Fibroblast of skin of right biceps (primary cell): ENCODE measurements at regions not wholly inside any gene's neighbourhood (a gene's known extent, or its start where the extent isn't known, plus 50 kb on each side); places are given as distances from the start of the nearest gene placed in this dataset.

Experiments used
- DNase-seq: peaks from one replicate; pipeline ENCODE4 v3.0.0-alpha.2; 2013

- no peak for DNase-seq
Measured at GRCh38 chr1:229938551-229938950, 128.5 kb upstream of the GALNT2 start.

GRCh38 chr1:229940684-229941083 is 126.4 kb upstream of the GALNT2 start:
- peak; percentile 91 for DNase-seq

- no peak for DNase-seq
Measured at GRCh38 chr1:229941160-229941559, 125.9 kb upstream of the GALNT2 start.

GRCh38 chr1:229941831-229942230 is 125.2 kb upstream of the GALNT2 start:
- DNase-seq, result no peak

- DNase-seq, result no peak
Measured at GRCh38 chr1:229942501-229942900, 124.5 kb upstream of the GALNT2 start.

- DNase-seq, result no peak
Measured at GRCh38 chr1:229943148-229943714, 123.8 kb upstream of the GALNT2 start.

GRCh38 chr1:229943988-229944743 is 122.9 kb upstream of the GALNT2 start:
- DNase-seq, result no peak

GRCh38 chr1:229945795-229946194 is 121.2 kb upstream of the GALNT2 start:
- no peak for DNase-seq

GRCh38 chr1:229947968-229948367 is 119.1 kb upstream of the GALNT2 start:
- DNase-seq, result peak; percentile 52

- DNase-seq, result no peak
Measured at GRCh38 chr1:229948438-229948837, 118.6 kb upstream of the GALNT2 start.

GRCh38 chr1:229949500-229949899 is 117.5 kb upstream of the GALNT2 start:
- no peak for DNase-seq

GRCh38 chr1:229950020-229950419 is 117.0 kb upstream of the GALNT2 start:
- DNase-seq, result no peak

GRCh38 chr1:229950908-229951307 is 116.1 kb upstream of the GALNT2 start:
- DNase-seq, result no peak

GRCh38 chr1:229951856-229952534 is 115.0 kb upstream of the GALNT2 start:
- no peak for DNase-seq

GRCh38 chr1:229952670-229953520 is 114.1 kb upstream of the GALNT2 start:
- DNase-seq, result no peak

GRCh38 chr1:229953736-229954326 is 113.2 kb upstream of the GALNT2 start:
- no peak for DNase-seq

GRCh38 chr1:229964281-229964680 is 102.8 kb upstream of the GALNT2 start:
- DNase-seq, result no peak

GRCh38 chr1:229970714-229971113 is 96.3 kb upstream of the GALNT2 start:
- DNase-seq, result no peak

GRCh38 chr1:229971141-229971540 is 95.9 kb upstream of the GALNT2 start:
- DNase-seq, result no peak

- DNase-seq, result no peak
Measured at GRCh38 chr1:229972600-229973296, 94.3 kb upstream of the GALNT2 start.

GRCh38 chr1:229973297-229973612 is 93.8 kb upstream of the GALNT2 start:
- DNase-seq, result no peak

- DNase-seq, result no peak
Measured at GRCh38 chr1:229975047-229975446, 92.0 kb upstream of the GALNT2 start.
